Muscle layer of colon (tissue), 2 donors: ENCODE measurements at regions not wholly inside any gene's neighbourhood (a gene's known extent, or its start where the extent isn't known, plus 50 kb on each side); places are given as distances from the start of the nearest gene placed in this dataset.
"Not testable (repeated sequence)": the region's sequence is repeated elsewhere in the genome, so short reads cannot be mapped to it uniquely, and the experiment has no call there.

ENCODE experiments used
- H3K27ac ChIP-seq: one replicate; pipeline ENCODE4 v1.7.0; 2013; ENCODE audit warnings: low read depth, mild to moderate bottlenecking, low read length, moderate library complexity
- H3K27me3 ChIP-seq, 2 donors: one replicate each; pipeline ENCODE4 v1.7.0; 2013; ENCODE audit warnings: low read length in 2 of 2, mild to moderate bottlenecking in 2 of 2; ENCODE audit not compliant: insufficient read depth in 2 of 2, control insufficient read depth in 1 of 2
- H3K36me3 ChIP-seq: one replicate; pipeline ENCODE4 v1.7.0; 2013; ENCODE audit warnings: mild to moderate bottlenecking, low read length; ENCODE audit not compliant: insufficient read depth
- H3K4me1 ChIP-seq: one replicate; pipeline ENCODE4 v1.7.0; 2013; ENCODE audit warnings: mild to moderate bottlenecking, low read length; ENCODE audit not compliant: insufficient read depth
- H3K4me3 ChIP-seq, 2 donors: one replicate each; pipeline ENCODE4 v1.7.0; 2013; ENCODE audit warnings: low read length in 2 of 2, low read depth in 1 of 2, mild to moderate bottlenecking in 1 of 2, moderate library complexity in 1 of 2
- H3K9ac ChIP-seq: one replicate; pipeline ENCODE4 v1.7.0; 2013; ENCODE audit warnings: low read length
- H3K9me3 ChIP-seq: one replicate; pipeline ENCODE4 v1.7.0; 2013; ENCODE audit warnings: mild to moderate bottlenecking, low read length
- donor health status: abdominal sarcoma.
- donor health status: Adenocarcinoma of cecum.

GRCh38 chr5:56668996-56669395 lies 146.4 kb upstream of the MAP3K1 start:
- H3K27ac ChIP-seq = no peak overlapping the region
- no peaks in the 10 kb centered on the region for H3K9me3 ChIP-seq
- no peak overlapping the region for H3K4me3 ChIP-seq
- no peaks in the 10 kb centered on the region for H3K36me3 ChIP-seq
- H3K27me3 ChIP-seq = no peaks in the 10 kb centered on the region
- H3K4me1 ChIP-seq = no peaks in the 10 kb centered on the region
- no peak overlapping the region for H3K9ac ChIP-seq

- Histone ChIP-seq H3K4me3 (no peak overlapping the region), H3K27me3 (no peaks in the 10 kb centered on the region), H3K9ac (no peak overlapping the region), H3K9me3 (no peaks in the 10 kb centered on the region), H3K4me1 (no peaks in the 10 kb centered on the region), H3K36me3 (no peaks in the 10 kb centered on the region), H3K27ac (no peak overlapping the region)
Observed at GRCh38 chr5:56667692-56668091, 147.7 kb upstream of the MAP3K1 start.

GRCh38 chr5:56666901-56667300 lies 148.4 kb upstream of the MAP3K1 start:
- H3K4me1 ChIP-seq = no peaks in the 10 kb centered on the region
- no peaks in the 10 kb centered on the region for H3K36me3 ChIP-seq
- no peak overlapping the region for H3K27ac ChIP-seq
- H3K9ac ChIP-seq = no peak overlapping the region
- no peaks in the 10 kb centered on the region for H3K27me3 ChIP-seq
- no peaks in the 10 kb centered on the region for H3K9me3 ChIP-seq
- H3K4me3 ChIP-seq = no peak overlapping the region

- not testable (repeated sequence) for H3K4me1 ChIP-seq, H3K27me3 ChIP-seq, H3K36me3 ChIP-seq, H3K4me3 ChIP-seq, H3K9me3 ChIP-seq, H3K9ac ChIP-seq, H3K27ac ChIP-seq
Observed at GRCh38 chr5:56665117-56665516, 150.2 kb upstream of the MAP3K1 start.

- no peak overlapping the region for H3K27ac ChIP-seq
- H3K36me3 ChIP-seq = no peaks in the 10 kb centered on the region
- H3K9ac ChIP-seq = no peak overlapping the region
- H3K4me1 ChIP-seq = no peaks in the 10 kb centered on the region
- H3K27me3 ChIP-seq = no peaks in the 10 kb centered on the region
- no peaks in the 10 kb centered on the region for H3K9me3 ChIP-seq
- no peak overlapping the region for H3K4me3 ChIP-seq
Observed at GRCh38 chr5:56664025-56664424, 151.3 kb upstream of the MAP3K1 start.

- H3K9me3 ChIP-seq = no peaks in the 10 kb centered on the region
- no peaks in the 10 kb centered on the region for H3K4me1 ChIP-seq
- no peak overlapping the region for H3K27ac ChIP-seq
Observed at GRCh38 chr5:56663523-56663922, 151.8 kb upstream of the MAP3K1 start.

GRCh38 chr5:56662893-56663292 lies 152.5 kb upstream of the MAP3K1 start:
- Histone ChIP-seq H3K27me3 (no peaks in the 10 kb centered on the region), H3K36me3 (no peaks in the 10 kb centered on the region), H3K4me3 (no peak overlapping the region), H3K4me1 (no peaks in the 10 kb centered on the region), H3K27ac (no peak overlapping the region), H3K9ac (no peak overlapping the region), H3K9me3 (no peaks in the 10 kb centered on the region)

More at GRCh38 chr5:56663523-56663922, 151.8 kb upstream of the MAP3K1 start:
- Histone ChIP-seq H3K4me3 (no peak overlapping the region), H3K9ac (no peak overlapping the region), H3K36me3 (no peaks in the 10 kb centered on the region), H3K27me3 (no peaks in the 10 kb centered on the region)

GRCh38 chr5:56659971-56660370 lies 155.4 kb upstream of the MAP3K1 start:
- Histone ChIP-seq H3K9ac (no peak overlapping the region), H3K9me3 (no peaks in the 10 kb centered on the region), H3K36me3 (no peaks in the 10 kb centered on the region), H3K27me3 (no peaks in the 10 kb centered on the region), H3K4me1 (no peaks in the 10 kb centered on the region), H3K27ac (no peak overlapping the region), H3K4me3 (no peak overlapping the region)

- Histone ChIP-seq H3K27me3 (no peaks in the 10 kb centered on the region), H3K4me1 (no peaks in the 10 kb centered on the region), H3K27ac (no peak overlapping the region), H3K36me3 (no peaks in the 10 kb centered on the region), H3K9ac (no peak overlapping the region), H3K9me3 (no peaks in the 10 kb centered on the region), H3K4me3 (no peak overlapping the region)
Observed at GRCh38 chr5:56658972-56659371, 156.4 kb upstream of the MAP3K1 start.

- no peak overlapping the region for H3K27ac ChIP-seq
- no peaks in the 10 kb centered on the region for H3K27me3 ChIP-seq
- H3K4me1 ChIP-seq = no peaks in the 10 kb centered on the region
- no peaks in the 10 kb centered on the region for H3K36me3 ChIP-seq
- H3K9me3 ChIP-seq = no peaks in the 10 kb centered on the region
- no peak overlapping the region for H3K4me3 ChIP-seq
- no peak overlapping the region for H3K9ac ChIP-seq
Observed at GRCh38 chr5:56656846-56657726, 158.3 kb upstream of the MAP3K1 start.

GRCh38 chr5:56651893-56652292 lies 163.5 kb upstream of the MAP3K1 start:
- no peak overlapping the region for H3K4me3 ChIP-seq
- no peaks in the 10 kb centered on the region for H3K27me3 ChIP-seq
- no peaks in the 10 kb centered on the region for H3K9me3 ChIP-seq
- H3K36me3 ChIP-seq = no peaks in the 10 kb centered on the region
- H3K27ac ChIP-seq = no peak overlapping the region
- H3K9ac ChIP-seq = no peak overlapping the region
- no peaks in the 10 kb centered on the region for H3K4me1 ChIP-seq

GRCh38 chr5:56650386-56650785 lies 165.0 kb upstream of the MAP3K1 start:
- H3K27me3 ChIP-seq = no peaks in the 10 kb centered on the region
- H3K4me3 ChIP-seq = no peak overlapping the region
- H3K27ac ChIP-seq = no peak overlapping the region
- no peaks in the 10 kb centered on the region for H3K36me3 ChIP-seq
- no peak overlapping the region for H3K9ac ChIP-seq
- no peaks in the 10 kb centered on the region for H3K9me3 ChIP-seq
- no peaks in the 10 kb centered on the region for H3K4me1 ChIP-seq
